AG09309 (cell line): ENCODE measurements at regions not wholly inside any gene's neighbourhood (a gene's known extent, or its start where the extent isn't known, plus 50 kb on each side); places are given as distances from the start of the nearest gene placed in this dataset.

Source experiments
- DNase-seq: peaks from one replicate; pipeline ENCODE4 v3.0.0-alpha.2; 2010; ENCODE audit warnings: low read depth
- H3K4me3 ChIP-seq: 2 replicates; pipeline ENCODE4 v1.5.1; 2011; ENCODE audit warnings: mild to moderate bottlenecking, low read depth, low read length, moderate library complexity; ENCODE audit not compliant: control insufficient read depth
- TF ChIP-seq, protein P1 (sequence below): IDR thresholded peaks from 2 replicates; pipeline ENCODE4 v1.5.1; 2011; ENCODE audit warnings: mild to moderate bottlenecking, low read depth, low read length, inconsistent platforms; ENCODE audit not compliant: insufficient read depth, control insufficient read depth; ENCODE audit errors: missing control alignments

DNA sequence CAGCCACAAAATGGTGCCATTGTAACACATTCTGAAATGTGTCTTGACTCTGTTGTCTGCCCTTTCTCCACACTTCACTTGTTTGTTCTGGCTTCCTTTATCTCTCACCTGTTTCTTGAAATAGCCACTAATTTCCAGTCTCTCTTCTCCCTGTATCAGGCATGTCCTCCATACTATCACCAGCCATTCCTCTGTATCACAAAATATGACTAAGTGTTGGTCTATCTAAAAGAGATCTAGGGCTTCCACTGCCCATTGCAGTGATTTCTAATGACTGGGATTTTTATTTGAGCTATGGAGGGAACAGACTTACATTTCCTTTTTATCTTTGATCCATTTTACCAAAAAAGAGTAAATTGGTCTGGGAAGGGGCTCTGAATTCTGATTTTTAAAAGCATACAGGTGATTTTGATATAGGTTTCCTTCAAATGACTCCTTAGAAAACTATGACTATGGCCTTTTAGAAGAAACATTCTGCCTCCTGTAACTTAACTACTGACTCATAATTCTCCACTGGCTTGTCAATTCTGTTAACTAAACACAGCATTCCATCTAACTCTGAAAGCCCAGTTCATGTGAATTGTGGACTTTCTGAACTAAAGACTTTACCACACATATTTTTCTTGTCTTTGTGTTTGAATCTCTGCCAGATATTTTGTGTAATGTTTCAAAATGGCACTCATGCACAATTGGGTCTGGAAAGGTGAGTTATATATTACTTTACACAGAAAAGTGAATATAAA, 1121.4 kb downstream of the XPNPEP1 start:
- TF ChIP-seq, protein P1, sequence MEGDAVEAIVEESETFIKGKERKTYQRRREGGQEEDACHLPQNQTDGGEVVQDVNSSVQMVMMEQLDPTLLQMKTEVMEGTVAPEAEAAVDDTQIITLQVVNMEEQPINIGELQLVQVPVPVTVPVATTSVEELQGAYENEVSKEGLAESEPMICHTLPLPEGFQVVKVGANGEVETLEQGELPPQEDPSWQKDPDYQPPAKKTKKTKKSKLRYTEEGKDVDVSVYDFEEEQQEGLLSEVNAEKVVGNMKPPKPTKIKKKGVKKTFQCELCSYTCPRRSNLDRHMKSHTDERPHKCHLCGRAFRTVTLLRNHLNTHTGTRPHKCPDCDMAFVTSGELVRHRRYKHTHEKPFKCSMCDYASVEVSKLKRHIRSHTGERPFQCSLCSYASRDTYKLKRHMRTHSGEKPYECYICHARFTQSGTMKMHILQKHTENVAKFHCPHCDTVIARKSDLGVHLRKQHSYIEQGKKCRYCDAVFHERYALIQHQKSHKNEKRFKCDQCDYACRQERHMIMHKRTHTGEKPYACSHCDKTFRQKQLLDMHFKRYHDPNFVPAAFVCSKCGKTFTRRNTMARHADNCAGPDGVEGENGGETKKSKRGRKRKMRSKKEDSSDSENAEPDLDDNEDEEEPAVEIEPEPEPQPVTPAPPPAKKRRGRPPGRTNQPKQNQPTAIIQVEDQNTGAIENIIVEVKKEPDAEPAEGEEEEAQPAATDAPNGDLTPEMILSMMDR: no peak
- H3K4me3 ChIP-seq: no peak overlapping the region
- DNase-seq: no peak

DNA sequence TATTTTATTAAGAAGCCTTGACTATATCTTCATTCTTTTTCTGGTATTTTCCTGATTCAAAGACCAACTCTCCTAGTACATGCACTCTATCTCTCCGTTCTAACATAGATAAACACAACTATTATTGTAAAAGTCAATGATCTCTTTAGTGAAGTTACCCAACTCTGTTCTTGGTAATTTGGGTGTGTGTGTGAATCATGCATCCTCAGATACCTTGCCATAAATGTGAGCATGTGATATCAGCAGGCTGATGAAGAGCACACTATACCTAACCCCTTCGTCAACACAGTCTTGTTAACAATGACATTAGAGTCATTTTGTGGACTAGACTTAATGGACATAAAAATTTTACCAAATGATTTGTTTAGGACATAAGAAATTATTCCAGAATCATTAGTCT, 1122.1 kb downstream of the XPNPEP1 start:
- no peak overlapping the region for H3K4me3 ChIP-seq
- TF ChIP-seq, protein P1: no peak
- no peak for DNase-seq

DNA sequence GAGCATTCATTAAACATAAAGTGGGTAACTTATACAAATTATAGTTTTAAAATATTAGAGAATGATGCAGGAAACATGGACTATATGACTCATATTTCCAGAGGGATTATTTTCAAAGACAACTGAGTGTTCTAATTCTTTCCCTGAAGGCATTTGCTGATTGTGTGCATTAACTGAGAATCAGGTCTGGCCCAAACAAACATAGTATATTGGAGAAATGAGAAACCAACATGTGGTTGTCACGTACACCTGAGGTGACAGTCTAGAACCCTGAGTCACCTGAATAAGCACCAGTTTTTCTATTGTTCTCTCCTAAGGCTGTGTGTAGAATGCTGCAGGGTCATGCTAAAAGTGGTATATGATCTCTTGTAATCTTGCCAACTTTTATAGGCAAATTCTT, 1125.7 kb downstream of the XPNPEP1 start:
- H3K4me3 ChIP-seq: no peak overlapping the region
- no peak for DNase-seq
- TF ChIP-seq, protein P1: no peak

DNA sequence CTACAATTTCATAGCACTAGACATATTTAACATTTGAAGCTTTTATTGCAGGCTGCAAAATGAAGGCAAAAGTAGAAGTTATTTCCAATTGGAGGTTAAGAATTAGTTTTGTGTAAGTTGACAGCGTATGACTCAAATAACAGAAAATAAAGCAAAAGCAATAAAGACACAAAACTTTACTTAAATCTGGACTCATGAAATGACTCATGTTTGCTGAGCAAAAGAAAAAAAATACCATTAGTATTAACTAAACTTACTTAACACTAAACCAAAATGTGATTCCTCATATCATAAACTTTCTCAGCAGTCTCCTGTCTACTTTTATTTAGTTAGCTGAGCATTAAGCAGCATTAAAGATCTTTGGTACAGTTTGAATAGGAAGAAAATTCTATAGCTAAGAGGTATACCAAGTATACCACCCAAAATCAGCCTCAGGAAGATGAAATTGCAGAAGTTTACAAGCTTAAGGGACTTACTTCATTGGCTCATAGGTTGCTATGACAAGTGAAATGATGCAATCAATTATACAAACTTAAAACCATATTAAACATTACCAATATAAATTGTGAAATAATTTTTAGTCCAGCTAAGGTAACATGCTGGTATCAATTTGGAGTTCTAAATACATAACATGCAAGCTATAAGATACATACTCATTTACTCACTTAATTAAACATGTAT, 1131.4 kb downstream of the XPNPEP1 start:
- DNase-seq: no peak
- no peak overlapping the region for H3K4me3 ChIP-seq
- TF ChIP-seq, protein P1: no peak

DNA sequence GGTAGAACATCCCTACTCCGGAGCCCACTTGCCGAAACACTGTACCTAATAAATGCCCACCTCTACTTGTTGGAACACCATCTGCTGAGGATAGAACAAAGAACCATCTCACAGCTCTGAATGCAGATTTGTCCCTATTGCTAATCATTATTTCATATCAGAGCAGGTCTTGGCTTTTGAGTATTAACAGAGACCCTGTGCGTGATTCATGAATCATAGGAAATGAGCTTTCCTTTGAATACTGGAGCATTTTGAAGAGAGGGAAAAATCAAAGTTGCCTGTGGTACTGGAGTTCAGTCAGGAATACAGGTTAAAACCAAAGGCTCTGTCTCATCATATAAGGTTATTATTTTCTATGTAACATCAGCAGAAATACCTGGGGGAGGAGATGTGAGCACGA, 1132.3 kb downstream of the XPNPEP1 start:
- no peak for DNase-seq
- TF ChIP-seq, protein P1: no peak
- H3K4me3 ChIP-seq: no peak overlapping the region

DNA sequence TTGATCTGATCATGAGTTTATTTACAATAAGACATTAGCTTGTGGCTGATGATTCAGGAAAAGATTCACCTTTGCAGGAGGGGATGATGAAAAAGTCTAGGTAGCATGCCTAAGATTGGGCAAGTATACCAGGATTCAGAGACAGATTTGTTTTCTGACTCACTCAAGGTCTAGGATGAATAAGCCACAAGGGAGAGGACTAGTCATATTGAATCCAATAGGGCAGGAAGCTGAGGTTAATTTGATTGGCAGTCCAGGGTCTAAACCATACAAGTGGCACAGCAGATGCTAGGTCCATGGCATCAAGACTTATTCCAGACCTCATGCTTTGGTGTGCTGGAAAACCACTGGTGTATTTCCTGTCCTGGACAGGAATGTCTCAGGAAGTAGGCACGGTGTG, 1133.4 kb downstream of the XPNPEP1 start:
- no peak overlapping the region for H3K4me3 ChIP-seq
- TF ChIP-seq, protein P1: no peak
- no peak for DNase-seq
